Motor neuron (in vitro differentiated cells): ENCODE measurements at regions not wholly inside any gene's neighbourhood (a gene's known extent, or its start where the extent isn't known, plus 50 kb on each side); places are given as distances from the start of the nearest gene placed in this dataset.

Experiments used
- ATAC-seq, 8 experiments: fragments of 200-7000 bp; cut with Tn5 transposase; replicated peaks in 6 of 8; 2 replicates each; pipeline ENCODE4 v1.8.0; 2021; ENCODE audit warnings: mild to moderate bottlenecking in 8 of 8, moderate library complexity in 8 of 8
- H3K27ac ChIP-seq, 2 donors: fragments of 250-450 bp; sonication (Bioruptor Pico); 2 replicates each; pipeline ENCODE4 v1.9.0; 2021; ENCODE audit warnings: antibody characterized with exemption in 2 of 2, mild to moderate bottlenecking in 2 of 2, moderate library complexity in 1 of 2
- H3K4me1 ChIP-seq, 2 donors: fragments of 250-450 bp; sonication (Bioruptor Pico); replicated peaks in 1 of 2; 2 replicates each; pipeline ENCODE4 v1.6.1; 2021; ENCODE audit warnings: antibody characterized with exemption in 2 of 2, mild to moderate bottlenecking in 2 of 2, moderate library complexity in 1 of 2
- H3K4me3 ChIP-seq, 5 donors: fragments of 250-450 bp; sonication (Bioruptor Pico); 2 replicates each; pipeline ENCODE4 v1.9.0; 2021; ENCODE audit warnings: antibody characterized with exemption in 5 of 5, mild to moderate bottlenecking in 5 of 5, moderate library complexity in 4 of 5
- WGBS, 10 experiments: fragments of 450-650 bp; shearing (Covaris generic); methylation state at CpG; one replicate each; pipeline ENCODE4 v1.0.0; 2022; 5-methylcytosine and 5-hydroxymethylcytosine counted together
- in situ Hi-C, 9 experiments: fragments of 400-800 bp; cut with MboI; loops; one replicate each; pipeline ENCODE4 v1.15.0; 2021; ENCODE audit warnings: low sequenced_read_pairs in 9 of 9, low pct_unique_long_range_greater_than_20kb in 2 of 9; ENCODE audit not compliant: unreplicated experiment in 9 of 9

GRCh38 chr7:94249631-94250030 is 145.1 kb upstream of the COL1A2 start:
- 18 to 75% (median 59%) methylated on average over 1 to 3 of the region's 3 CpGs; no CpG with 5 or more reads in 3 of the 10 experiments for WGBS, 10 experiments
- ATAC-seq: no peak
- in situ Hi-C loops: loop anchor here in 1 of 9 experiments (25.0 kb wide), 1 partner anchor 337 kb away; the partner anchor contains the start of genes GNG11 and GNGT1

GRCh38 chr7:94250124-94250523 is 144.6 kb upstream of the COL1A2 start:
- Histone ChIP-seq H3K27ac (no peak overlapping the region), H3K4me3 (no peak overlapping the region), H3K4me1 (no peaks in the 10 kb centered on the region)
- ATAC-seq: peak in 2 of 8 experiments; percentile 25 to 36
- 17 to 93% (median 77%) methylated on average over 1 to 2 of the region's 2 CpGs; no CpG with 5 or more reads in 3 of the 10 experiments for WGBS, 10 experiments
- in situ Hi-C loops: loop anchor here in 1 of 9 experiments (25.0 kb wide), 1 partner anchor 338 kb away; the partner anchor contains the start of genes GNG11 and GNGT1

More at GRCh38 chr7:94249631-94250030, 145.1 kb upstream of the COL1A2 start:
- H3K4me3 ChIP-seq: no peak overlapping the region
- H3K27ac ChIP-seq: no peak overlapping the region
- H3K4me1 ChIP-seq: no peaks in the 10 kb centered on the region

GRCh38 chr7:94250987-94251386 is 143.7 kb upstream of the COL1A2 start:
- WGBS, 10 experiments: 14 to 100% (median 60%) methylated on average over 1 of the region's 1 CpG; no CpG with 5 or more reads in 7 of the 10 experiments
- Histone ChIP-seq H3K4me1 (no peaks in the 10 kb centered on the region), H3K27ac (no peak overlapping the region), H3K4me3 (no peak overlapping the region)
- in situ Hi-C loops: loop anchor here in 1 of 9 experiments (25.0 kb wide), 1 partner anchor 339 kb away; the partner anchor contains the start of genes GNG11 and GNGT1
- ATAC-seq: no peak

GRCh38 chr7:94252124-94252523 is 142.6 kb upstream of the COL1A2 start:
- in situ Hi-C loops: loop anchor here in 1 of 9 experiments (25.0 kb wide), 1 partner anchor 340 kb away; the partner anchor contains the start of genes GNG11 and GNGT1
- WGBS, 10 experiments: 17 to 83% (median 59%) methylated on average over 1 of the region's 1 CpG; no CpG with 5 or more reads in 2 of the 10 experiments
- peak in 1 of 8 experiments; percentile 54 for ATAC-seq
- no peaks in the 10 kb centered on the region for H3K4me1 ChIP-seq
- H3K4me3 ChIP-seq: no peak overlapping the region
- no peak overlapping the region for H3K27ac ChIP-seq

- in situ Hi-C loops: loop anchor here in 1 of 9 experiments (25.0 kb wide), 1 partner anchor 341 kb away; the partner anchor contains the start of genes GNG11 and GNGT1
- Histone ChIP-seq H3K4me3 (no peak overlapping the region), H3K4me1 (no peaks in the 10 kb centered on the region), H3K27ac (no peak overlapping the region)
- ATAC-seq: no peak
Measured at GRCh38 chr7:94252971-94253370, 141.7 kb upstream of the COL1A2 start.

- WGBS, 10 experiments: 43 to 100% (median 89%) methylated on average over 1 of the region's 1 CpG; no CpG with 5 or more reads in 3 of the 10 experiments
- in situ Hi-C loops: loop anchor here in 1 of 9 experiments (25.0 kb wide), 1 partner anchor 341 kb away; the partner anchor contains the start of genes GNG11 and GNGT1
- no peak overlapping the region for H3K27ac ChIP-seq
Measured at GRCh38 chr7:94253686-94254085, 141.0 kb upstream of the COL1A2 start.

GRCh38 chr7:94258418-94259300 is 136.0 kb upstream of the COL1A2 start:
- in situ Hi-C loops: loop anchor here in 1 of 9 experiments (25.0 kb wide), 1 partner anchor 346 kb away; the partner anchor contains the start of genes GNG11 and GNGT1
- ATAC-seq: peak in 1 of 8 experiments; percentile 15
- 6 to 86% (median 79%) methylated on average over 2 to 11 of the region's 11 CpGs; no CpG with 5 or more reads in 1 of the 10 experiments for WGBS, 10 experiments
- H3K4me1 ChIP-seq: no peaks in the 10 kb centered on the region
- no peak overlapping the region for H3K4me3 ChIP-seq
- H3K27ac ChIP-seq: no peak overlapping the region

More at GRCh38 chr7:94253686-94254085, 141.0 kb upstream of the COL1A2 start:
- Histone ChIP-seq H3K4me1 (no peaks in the 10 kb centered on the region), H3K4me3 (no peak overlapping the region)
- no peak for ATAC-seq

GRCh38 chr7:94261067-94261466 is 133.6 kb upstream of the COL1A2 start:
- Histone ChIP-seq H3K27ac (no peak overlapping the region), H3K4me3 (no peak overlapping the region), H3K4me1 (peaks cover 0 to 4% of the 10 kb centered on the region in 2 donors)
- in situ Hi-C loops: loop anchor here in 1 of 9 experiments (25.0 kb wide), 1 partner anchor 349 kb away; the partner anchor contains the start of genes GNG11 and GNGT1
- ATAC-seq: no peak
- 80 to 96% (median 90%) methylated on average over 5 to 6 of the region's 6 CpGs for WGBS, 10 experiments

GRCh38 chr7:94264756-94265155 is 129.9 kb upstream of the COL1A2 start:
- H3K4me3 ChIP-seq: no peak overlapping the region
- in situ Hi-C loops: loop anchor here in 1 of 9 experiments (25.0 kb wide), 1 partner anchor 352 kb away; the partner anchor contains the start of genes GNG11 and GNGT1

GRCh38 chr7:94265456-94265855 is 129.2 kb upstream of the COL1A2 start:
- no peak overlapping the region for H3K4me3 ChIP-seq
- peaks cover 0 to 4% of the 10 kb centered on the region in 2 donors for H3K4me1 ChIP-seq
- ATAC-seq: no peak
- 51 to 100% (median 90%) methylated on average over 1 to 2 of the region's 2 CpGs for WGBS, 10 experiments
- no peak overlapping the region for H3K27ac ChIP-seq
- in situ Hi-C loops: loop anchor here in 1 of 9 experiments (25.0 kb wide), 1 partner anchor 353 kb away; the partner anchor contains the start of genes GNG11 and GNGT1

More at GRCh38 chr7:94264756-94265155, 129.9 kb upstream of the COL1A2 start:
- H3K4me1 ChIP-seq: peaks cover 0 to 4% of the 10 kb centered on the region in 2 donors
- ATAC-seq: peak in 1 of 8 experiments; percentile 21
- H3K27ac ChIP-seq: no peak overlapping the region

GRCh38 chr7:94266238-94266644 is 128.5 kb upstream of the COL1A2 start:
- in situ Hi-C loops: loop anchor here in 1 of 9 experiments (25.0 kb wide), 1 partner anchor 354 kb away; the partner anchor contains the start of genes GNG11 and GNGT1
- peaks cover 0 to 4% of the 10 kb centered on the region in 2 donors for H3K4me1 ChIP-seq
- 0 to 93% (median 25%) methylated on average over 1 to 3 of the region's 3 CpGs; no CpG with 5 or more reads in 2 of the 10 experiments for WGBS, 10 experiments
- ATAC-seq: peak in 3 of 8 experiments; percentile 73 to 94 (median 93)
- H3K27ac ChIP-seq: no peak overlapping the region
- H3K4me3 ChIP-seq: no peak overlapping the region

GRCh38 chr7:94270772-94271171 is 123.9 kb upstream of the COL1A2 start:
- Histone ChIP-seq H3K4me3 (no peak overlapping the region), H3K27ac (no peak overlapping the region), H3K4me1 (peaks cover 0 to under 1% of the 10 kb centered on the region in 2 donors)
- 40 to 100% (median 83%) methylated on average over 1 of the region's 1 CpG; no CpG with 5 or more reads in 1 of the 10 experiments for WGBS, 10 experiments
- in situ Hi-C loops: loop anchor here in 1 of 9 experiments (25.0 kb wide), 1 partner anchor 358 kb away; the partner anchor contains the start of genes GNG11 and GNGT1
- no peak for ATAC-seq
